ENCODE measurements at regions not wholly inside any gene's neighbourhood (a gene's known extent, or its start where the extent isn't known, plus 50 kb on each side); places are given as distances from the start of the nearest gene placed in this dataset.
"Not testable (repeated sequence)": the region's sequence is repeated elsewhere in the genome, so short reads cannot be mapped to it uniquely, and the experiment has no call there.

- TF ChIP-seq CTCF (conservative IDR thresholded peaks at IDR 0.05; ENCODE audit: low read length); EZH2phosphoT487 (IDR thresholded peaks at IDR 0.05; ENCODE audit: borderline replicate concordance, low read depth, low read length): not testable (repeated sequence)
Observed at GRCh38 chr17:46417907-46418306, 56.3 kb upstream of the ARL17B start.

Data from OCI-LY7 (cell line).